ENCODE measurements at regions not wholly inside any gene's neighbourhood (a gene's known extent, or its start where the extent isn't known, plus 50 kb on each side); places are given as distances from the start of the nearest gene placed in this dataset.

DNA sequence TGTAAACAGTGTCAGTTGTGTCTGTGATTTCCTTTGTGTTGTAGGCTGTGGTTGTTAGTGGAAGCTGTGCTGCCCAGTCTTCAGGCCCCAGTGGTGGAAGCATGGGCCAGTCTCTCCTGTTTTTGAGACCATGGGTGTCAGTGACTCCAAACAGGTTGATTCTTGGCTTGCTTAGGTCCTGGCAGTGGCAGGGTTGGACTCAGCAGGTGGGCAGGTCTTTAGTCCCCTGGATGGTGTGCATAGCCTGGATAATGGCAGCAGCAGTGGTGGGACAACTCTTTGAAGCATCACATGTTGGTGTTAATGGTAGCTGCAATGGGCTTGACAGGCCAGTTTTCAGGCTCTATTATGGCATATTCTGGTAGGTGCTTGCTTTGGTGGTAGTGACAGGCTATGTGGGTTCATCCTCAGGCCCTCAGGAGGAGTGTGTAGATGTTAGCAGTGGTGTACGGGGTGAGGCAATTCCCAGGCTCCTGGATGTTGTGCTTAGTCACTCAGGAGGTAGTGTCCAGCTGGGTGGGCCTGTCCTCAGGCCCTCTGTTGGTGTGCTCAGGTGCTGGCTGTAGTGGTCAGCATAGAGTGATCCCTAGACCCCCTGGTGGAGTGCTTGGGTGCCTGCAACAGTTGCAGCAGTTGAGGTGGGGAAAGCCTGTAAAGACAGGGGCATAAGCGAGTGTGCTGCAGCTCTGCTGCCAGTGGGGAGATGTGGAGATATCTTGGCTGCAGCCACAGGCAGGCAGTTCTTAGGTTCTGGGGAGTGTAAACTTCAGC lies 596.7 kb downstream of the PDCD6IP start:
- TF ChIP-seq, protein P1, sequence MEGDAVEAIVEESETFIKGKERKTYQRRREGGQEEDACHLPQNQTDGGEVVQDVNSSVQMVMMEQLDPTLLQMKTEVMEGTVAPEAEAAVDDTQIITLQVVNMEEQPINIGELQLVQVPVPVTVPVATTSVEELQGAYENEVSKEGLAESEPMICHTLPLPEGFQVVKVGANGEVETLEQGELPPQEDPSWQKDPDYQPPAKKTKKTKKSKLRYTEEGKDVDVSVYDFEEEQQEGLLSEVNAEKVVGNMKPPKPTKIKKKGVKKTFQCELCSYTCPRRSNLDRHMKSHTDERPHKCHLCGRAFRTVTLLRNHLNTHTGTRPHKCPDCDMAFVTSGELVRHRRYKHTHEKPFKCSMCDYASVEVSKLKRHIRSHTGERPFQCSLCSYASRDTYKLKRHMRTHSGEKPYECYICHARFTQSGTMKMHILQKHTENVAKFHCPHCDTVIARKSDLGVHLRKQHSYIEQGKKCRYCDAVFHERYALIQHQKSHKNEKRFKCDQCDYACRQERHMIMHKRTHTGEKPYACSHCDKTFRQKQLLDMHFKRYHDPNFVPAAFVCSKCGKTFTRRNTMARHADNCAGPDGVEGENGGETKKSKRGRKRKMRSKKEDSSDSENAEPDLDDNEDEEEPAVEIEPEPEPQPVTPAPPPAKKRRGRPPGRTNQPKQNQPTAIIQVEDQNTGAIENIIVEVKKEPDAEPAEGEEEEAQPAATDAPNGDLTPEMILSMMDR (IDR thresholded peaks at IDR 0.05) = no peak
- TF ChIP-seq POLR2A (IDR thresholded peaks at IDR 0.05) = no peak

All from Peyer's patch (tissue), 4 donors.